H1 (cell line): ENCODE measurements at regions not wholly inside any gene's neighbourhood (a gene's known extent, or its start where the extent isn't known, plus 50 kb on each side); places are given as distances from the start of the nearest gene placed in this dataset.
"Not testable (repeated sequence)": the region's sequence is repeated elsewhere in the genome, so short reads cannot be mapped to it uniquely, and the experiment has no call there.

Source experiments
- CTCF ChIA-PET: fragments of 300-600 bp; sonication (Branson Sonifier 250); formaldehyde crosslinking; loops from one replicate; lab custom pipeline; 2021; ENCODE audit not compliant: partially characterized antibody; lab: Charles Lee
- POLR2A ChIA-PET: fragments of 300-600 bp; sonication (Branson Sonifier 250); formaldehyde crosslinking; loops from one replicate; lab custom pipeline; 2021; ENCODE audit warnings: inconsistent platforms; ENCODE audit not compliant: partially characterized antibody; lab: Charles Lee
- DNase-seq, 2 experiments: peaks; one replicate each; pipeline versions ENCODE4 v3.0.0 to v3.0.0-alpha.2; 2010 to 2022; ENCODE audit warnings: low spot score in 2 of 2, low read depth in 1 of 2, mixed read lengths in 1 of 2
- FAIRE-seq: peaks from 2 replicates; lab custom pipeline; 2011; peaks lifted over from hg19 to GRCh38; lab: Jason Lieb, UNC
- H2AFZ ChIP-seq: 2 replicates; pipeline ENCODE4 v1.8.1; 2012; ENCODE audit warnings: low read length, inconsistent platforms
- H2AK5ac ChIP-seq: 2 replicates; pipeline ENCODE4 v1.6.1; 2013; ENCODE audit warnings: low read depth, low read length
- H2BK120ac ChIP-seq: replicated peaks from 2 replicates; pipeline ENCODE3; 2013; ENCODE audit warnings: low read depth, low read length, inconsistent platforms
- H2BK12ac ChIP-seq: 2 replicates; pipeline ENCODE4 v1.6.1; 2013; ENCODE audit warnings: low read depth, low read length
- H2BK15ac ChIP-seq: 2 replicates; pipeline ENCODE4 v1.6.1; 2013; ENCODE audit warnings: low read length
- H2BK20ac ChIP-seq: 2 replicates; pipeline ENCODE4 v1.6.1; 2013; ENCODE audit warnings: low read length
- H2BK5ac ChIP-seq: 2 replicates; pipeline ENCODE4 v1.6.1; 2013; ENCODE audit warnings: low read depth, low read length
- H3K14ac ChIP-seq: 2 replicates; pipeline ENCODE4 v1.6.1; 2013; ENCODE audit warnings: inconsistent platforms; ENCODE audit not compliant: insufficient read length
- H3K18ac ChIP-seq: 2 replicates; pipeline ENCODE4 v1.6.1; 2013; ENCODE audit warnings: low read length; ENCODE audit errors: extremely low read depth
- H3K23ac ChIP-seq: 2 replicates; pipeline ENCODE4 v1.6.1; 2013; ENCODE audit warnings: inconsistent platforms; ENCODE audit not compliant: insufficient read length
- H3K23me2 ChIP-seq: 2 replicates; pipeline ENCODE4 v1.6.1; 2013; ENCODE audit warnings: low read depth, low read length
- H3K27ac ChIP-seq: 2 replicates; pipeline ENCODE4 v1.6.1; 2011; ENCODE audit warnings: low read depth, low read length, inconsistent platforms
- H3K27me3 ChIP-seq, 4 experiments: replicated peaks in 1 of 4; 1 replicate in 1 of 4; 2 replicates in 3 of 4; pipeline versions ENCODE4 v1.6.1 to v1.8.1; 2011 to 2013; ENCODE audit warnings: low read length in 3 of 4, mild to moderate bottlenecking in 3 of 4, inconsistent platforms in 2 of 4, mixed read lengths in 2 of 4, moderate library complexity in 1 of 4; ENCODE audit not compliant: control insufficient read depth in 3 of 4, insufficient read depth in 3 of 4; ENCODE audit errors: extremely low read depth in 1 of 4
- H3K36me3 ChIP-seq, 4 experiments: 2 replicates each; pipeline versions ENCODE4 v1.6.1 to v1.8.1; 2011 to 2013; ENCODE audit warnings: mild to moderate bottlenecking in 4 of 4, low read length in 3 of 4, moderate library complexity in 2 of 4, control low read depth in 1 of 4, inconsistent platforms in 1 of 4; ENCODE audit not compliant: insufficient read depth in 4 of 4, control insufficient read depth in 2 of 4
- H3K4ac ChIP-seq: replicated peaks from 2 replicates; pipeline ENCODE3; 2013; ENCODE audit warnings: low read length, low read depth, mixed read lengths, inconsistent platforms; ENCODE audit not compliant: insufficient read length
- H3K4me1 ChIP-seq, 4 experiments: replicated peaks in 1 of 4; 1 replicate in 1 of 4; 2 replicates in 3 of 4; pipeline versions ENCODE4 v1.6.1 to v1.8.1; 2011 to 2013; ENCODE audit warnings: low read length in 3 of 4, inconsistent platforms in 2 of 4, mixed read lengths in 1 of 4; ENCODE audit not compliant: insufficient read depth in 4 of 4, control insufficient read depth in 3 of 4
- H3K4me2 ChIP-seq, 2 experiments: 2 replicates each; pipeline versions ENCODE4 v1.6.1 to v1.8.1; 2011 to 2013; ENCODE audit warnings: low read depth in 2 of 2, low read length in 2 of 2, control low read depth in 1 of 2, inconsistent platforms in 1 of 2, mild to moderate bottlenecking in 1 of 2; ENCODE audit not compliant: insufficient read depth in 1 of 2
- H3K4me3 ChIP-seq, 4 experiments: fragments of 200-600, 300-600 bp in 1 of 4; sonication (generic), shearing (Covaris generic), sonication (Bioruptor Twin) in 1 of 4; 2 replicates each; pipeline versions ENCODE4 v1.5.1 to v1.8.1; 2011 to 2016; ENCODE audit warnings: low read length in 4 of 4, low read depth in 3 of 4, control low read depth in 2 of 4, inconsistent platforms in 2 of 4, mild to moderate bottlenecking in 2 of 4, mixed read lengths in 1 of 4, moderate library complexity in 1 of 4; ENCODE audit not compliant: insufficient read depth in 2 of 4; ENCODE audit errors: extremely low read depth in 1 of 4
- H3K56ac ChIP-seq: replicated peaks from 2 replicates; pipeline ENCODE3; 2013; ENCODE audit warnings: low read depth, mild to moderate bottlenecking, mixed read lengths, low read length, inconsistent platforms; ENCODE audit not compliant: insufficient read length
- H3K79me1 ChIP-seq: 2 replicates; pipeline ENCODE4 v1.6.1; 2013; ENCODE audit warnings: low read depth, low read length, control low read depth
- H3K79me2 ChIP-seq, 2 experiments: 2 replicates each; pipeline versions ENCODE4 v1.6.1 to v1.8.1; 2012 to 2013; ENCODE audit warnings: low read length in 2 of 2, mild to moderate bottlenecking in 2 of 2, inconsistent platforms in 1 of 2; ENCODE audit not compliant: insufficient read depth in 2 of 2, control insufficient read depth in 1 of 2
- H3K9ac ChIP-seq, 4 experiments: replicated peaks in 1 of 4; 1 replicate in 1 of 4; 2 replicates in 3 of 4; pipeline versions ENCODE4 v1.6.1 to v1.8.1; 2011 to 2013; ENCODE audit warnings: low read depth in 3 of 4, low read length in 3 of 4, control low read depth in 2 of 4, mild to moderate bottlenecking in 2 of 4, moderate library complexity in 2 of 4, inconsistent platforms in 1 of 4; ENCODE audit errors: extremely low read depth in 1 of 4
- H3K9me3 ChIP-seq, 2 experiments: 2 replicates each; pipeline versions ENCODE4 v1.6.1 to v1.8.1; 2012 to 2013; ENCODE audit warnings: mild to moderate bottlenecking in 2 of 2, moderate library complexity in 2 of 2, control low read depth in 1 of 2, inconsistent platforms in 1 of 2, low read depth in 1 of 2, low read length in 1 of 2, mixed read lengths in 1 of 2; ENCODE audit not compliant: insufficient read depth in 2 of 2
- H4K20me1 ChIP-seq, 2 experiments: replicated peaks in 1 of 2; 2 replicates each; pipeline versions ENCODE3 to v1.8.1; 2011 to 2013; ENCODE audit warnings: inconsistent platforms in 2 of 2, low read length in 2 of 2, mild to moderate bottlenecking in 1 of 2; ENCODE audit not compliant: insufficient read depth in 2 of 2, control insufficient read depth in 1 of 2
- H4K5ac ChIP-seq: 2 replicates; pipeline ENCODE4 v1.6.1; 2013; ENCODE audit warnings: low read length, low read depth, mixed read lengths, inconsistent platforms; ENCODE audit not compliant: insufficient read length
- H4K8ac ChIP-seq: 2 replicates; pipeline ENCODE4 v1.8.0; 2013; ENCODE audit warnings: mild to moderate bottlenecking, moderate library complexity, low read length, inconsistent platforms; ENCODE audit not compliant: insufficient read depth; ENCODE audit errors: extremely low read depth
- H4K91ac ChIP-seq: replicated peaks from 2 replicates; pipeline ENCODE3; 2013; ENCODE audit warnings: low read length, mixed read lengths, inconsistent platforms; ENCODE audit not compliant: insufficient read length
- ASH2L ChIP-seq: fragments of 200-600, 300-600 bp; sonication (generic); IDR thresholded peaks from one replicate; pipeline ENCODE4 v1.7.1; 2017; ENCODE audit warnings: low read length
- CTCF ChIP-seq, 3 experiments: IDR thresholded peaks; 1 replicate in 2 of 3; 2 replicates in 1 of 3; pipeline versions ENCODE4 v1.5.1 to v1.6.1; 2011; ENCODE audit warnings: low read length in 3 of 3, mild to moderate bottlenecking in 3 of 3, inconsistent platforms in 2 of 3, low read depth in 1 of 3, moderate library complexity in 1 of 3; ENCODE audit not compliant: insufficient read depth in 1 of 3; ENCODE audit errors: control extremely low read depth in 1 of 3
- RXRA ChIP-seq: IDR thresholded peaks from 2 replicates; pipeline ENCODE4 v1.6.1; 2011; ENCODE audit warnings: low read depth, mild to moderate bottlenecking, low read length, moderate library complexity; ENCODE audit not compliant: insufficient read depth
- WGBS, 2 experiments: shearing (Covaris generic) in 1 of 2; methylation state at CpG; one replicate each; pipeline versions ENCODE4 v1.1.6 to v1.1.7; 2013 to 2015; ENCODE audit warnings: low lambda C conversion rate in 2 of 2, mixed read lengths in 2 of 2, inconsistent platforms in 1 of 2, low coverage in 1 of 2, missing lambda C conversion rate in 1 of 2; ENCODE audit not compliant: insufficient replicate concordance in 2 of 2, insufficient coverage in 1 of 2, insufficient read length in 1 of 2; ENCODE audit errors: extremely low coverage in 1 of 2, missing lambda C conversion rate in 1 of 2; 5-methylcytosine and 5-hydroxymethylcytosine counted together

DNA sequence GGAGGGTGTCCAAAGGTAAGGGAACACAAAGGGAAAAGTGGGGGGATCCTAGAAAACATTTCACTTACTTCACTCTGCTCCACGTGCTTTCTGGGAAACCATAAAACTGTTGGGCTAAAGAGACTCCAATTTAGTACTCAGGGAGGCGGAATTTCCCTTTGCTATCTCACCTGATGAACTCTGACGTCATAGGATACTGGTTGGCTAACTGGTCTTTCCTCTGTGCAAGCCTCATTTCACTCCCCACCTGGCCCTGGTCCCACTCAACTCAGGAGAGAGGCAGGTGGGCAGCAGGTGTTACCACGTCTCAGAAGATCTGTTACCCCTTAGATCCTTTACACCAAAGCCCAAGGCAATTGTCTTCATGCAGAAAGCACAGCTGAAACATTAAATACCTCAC is 51.8 kb upstream of the PMAIP1 start (continued):
- no peak for TF ChIP-seq CTCF (IDR thresholded peaks at IDR 0.05; ENCODE audit: control extremely low read depth in 1 of 3, insufficient read depth in 1 of 3, low read depth in 1 of 3, low read length in 3 of 3)
- no peak for TF ChIP-seq RXRA
- TF ChIP-seq ASH2L, result no peak

- not testable (repeated sequence) for H4K5ac ChIP-seq, H2AK5ac ChIP-seq, H2BK120ac ChIP-seq, H2AFZ ChIP-seq, H3K4ac ChIP-seq, H3K79me2 ChIP-seq, H4K91ac ChIP-seq, H3K4me3 ChIP-seq, H3K4me1 ChIP-seq, H3K27ac ChIP-seq, H3K18ac ChIP-seq, H2BK20ac ChIP-seq, H3K23ac ChIP-seq, H2BK5ac ChIP-seq, FAIRE-seq, H3K79me1 ChIP-seq, H3K9ac ChIP-seq, H3K4me2 ChIP-seq, H3K36me3 ChIP-seq, DNase-seq, H3K14ac ChIP-seq, H2BK15ac ChIP-seq, H4K8ac ChIP-seq, H3K23me2 ChIP-seq, H3K27me3 ChIP-seq, H3K56ac ChIP-seq, H3K9me3 ChIP-seq, H4K20me1 ChIP-seq
- peak overlapping the region; percentile 95 for H2BK12ac ChIP-seq
- 96% methylated on average over 5 of the region's 5 CpGs; no CpG with 5 or more reads in 1 of the 2 experiments for WGBS, 2 experiments
- CTCF ChIA-PET, result interaction anchor here (0.9 to 1.9 kb wide), 5 partner anchors 10 to 149 kb away, joined by 3 to 5 read pairs (median 3); no protein-coding TSS in a partner anchor
- POLR2A ChIA-PET, result interaction anchor here (1.5 kb wide), 1 partner anchor 53 kb away, joined by 6 read pairs; the partner anchor contains the start of gene PMAIP1
Measured at GRCh38 chr18:59847491-59847846, 52.3 kb upstream of the PMAIP1 start.
